ENCODE measurements at regions not wholly inside any gene's neighbourhood (a gene's known extent, or its start where the extent isn't known, plus 50 kb on each side); places are given as distances from the start of the nearest gene placed in this dataset.

DNA sequence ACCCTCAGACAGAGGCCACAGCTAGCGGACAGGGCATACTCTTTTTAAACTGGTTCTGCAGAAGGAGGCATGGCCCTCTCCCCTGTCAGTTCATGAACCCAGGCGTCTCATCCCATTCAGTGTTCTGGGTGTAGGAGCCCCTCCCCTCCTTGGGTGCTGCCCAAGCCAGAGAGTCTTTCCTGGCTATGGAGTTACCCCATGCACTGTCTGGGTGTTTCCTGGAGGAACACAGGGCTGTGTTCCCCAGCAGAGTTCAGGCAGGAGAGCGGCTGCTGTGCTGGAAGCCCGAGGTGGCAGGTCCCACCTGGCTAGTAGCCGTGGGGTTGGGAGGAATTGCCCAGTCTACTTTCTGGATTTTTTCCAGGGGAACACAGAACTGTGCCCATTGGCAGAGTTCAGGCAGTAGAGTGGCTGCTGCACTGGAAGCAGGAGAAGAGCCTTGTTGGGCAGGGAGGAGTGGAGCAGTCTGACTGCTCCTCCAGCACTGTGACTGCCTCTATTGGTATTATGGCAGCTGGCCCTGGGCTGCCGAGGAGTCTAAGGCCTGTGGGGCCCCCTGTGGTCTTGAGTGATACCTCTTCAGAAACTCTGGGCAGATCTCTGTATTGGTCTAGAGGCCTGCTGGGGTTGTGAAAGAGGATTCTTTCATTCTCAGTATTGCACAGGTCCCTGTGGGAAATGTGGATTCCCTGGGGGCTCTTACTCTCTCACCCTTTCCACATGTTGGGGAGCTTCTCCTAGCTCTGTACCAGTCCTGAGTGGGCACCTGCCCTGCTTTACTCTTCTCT is 168.3 kb downstream of the PCDH20 start (continued):
- TF ChIP-seq, protein P1, sequence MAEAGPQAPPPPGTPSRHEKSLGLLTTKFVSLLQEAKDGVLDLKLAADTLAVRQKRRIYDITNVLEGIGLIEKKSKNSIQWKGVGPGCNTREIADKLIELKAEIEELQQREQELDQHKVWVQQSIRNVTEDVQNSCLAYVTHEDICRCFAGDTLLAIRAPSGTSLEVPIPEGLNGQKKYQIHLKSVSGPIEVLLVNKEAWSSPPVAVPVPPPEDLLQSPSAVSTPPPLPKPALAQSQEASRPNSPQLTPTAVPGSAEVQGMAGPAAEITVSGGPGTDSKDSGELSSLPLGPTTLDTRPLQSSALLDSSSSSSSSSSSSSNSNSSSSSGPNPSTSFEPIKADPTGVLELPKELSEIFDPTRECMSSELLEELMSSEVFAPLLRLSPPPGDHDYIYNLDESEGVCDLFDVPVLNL (IDR thresholded peaks at IDR 0.05; ENCODE audit: low read depth, low read length) = no peak
- no peak for TF ChIP-seq SRF (IDR thresholded peaks at IDR 0.05; ENCODE audit: low read depth in 2 of 2, low read length in 2 of 2)
- TF ChIP-seq MYB (IDR thresholded peaks at IDR 0.05; ENCODE audit: borderline replicate concordance, low read depth, low read length) = no peak
- TF ChIP-seq, protein P2, sequence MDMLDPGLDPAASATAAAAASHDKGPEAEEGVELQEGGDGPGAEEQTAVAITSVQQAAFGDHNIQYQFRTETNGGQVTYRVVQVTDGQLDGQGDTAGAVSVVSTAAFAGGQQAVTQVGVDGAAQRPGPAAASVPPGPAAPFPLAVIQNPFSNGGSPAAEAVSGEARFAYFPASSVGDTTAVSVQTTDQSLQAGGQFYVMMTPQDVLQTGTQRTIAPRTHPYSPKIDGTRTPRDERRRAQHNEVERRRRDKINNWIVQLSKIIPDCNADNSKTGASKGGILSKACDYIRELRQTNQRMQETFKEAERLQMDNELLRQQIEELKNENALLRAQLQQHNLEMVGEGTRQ (IDR thresholded peaks at IDR 0.05; ENCODE audit: borderline replicate concordance, low read depth, low read length) = no peak
- TF ChIP-seq, protein P3, sequence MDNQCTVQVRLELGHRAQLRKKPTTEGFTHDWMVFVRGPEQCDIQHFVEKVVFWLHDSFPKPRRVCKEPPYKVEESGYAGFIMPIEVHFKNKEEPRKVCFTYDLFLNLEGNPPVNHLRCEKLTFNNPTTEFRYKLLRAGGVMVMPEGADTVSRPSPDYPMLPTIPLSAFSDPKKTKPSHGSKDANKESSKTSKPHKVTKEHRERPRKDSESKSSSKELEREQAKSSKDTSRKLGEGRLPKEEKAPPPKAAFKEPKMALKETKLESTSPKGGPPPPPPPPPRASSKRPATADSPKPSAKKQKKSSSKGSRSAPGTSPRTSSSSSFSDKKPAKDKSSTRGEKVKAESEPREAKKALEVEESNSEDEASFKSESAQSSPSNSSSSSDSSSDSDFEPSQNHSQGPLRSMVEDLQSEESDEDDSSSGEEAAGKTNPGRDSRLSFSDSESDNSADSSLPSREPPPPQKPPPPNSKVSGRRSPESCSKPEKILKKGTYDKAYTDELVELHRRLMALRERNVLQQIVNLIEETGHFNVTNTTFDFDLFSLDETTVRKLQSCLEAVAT (IDR thresholded peaks at IDR 0.05) = no peak
- no peak for TF ChIP-seq POU2F2 (IDR thresholded peaks at IDR 0.05; ENCODE audit: borderline replicate concordance, low read depth, low read length)
- TF ChIP-seq PML (IDR thresholded peaks at IDR 0.05; ENCODE audit: low read length) = no peak
- TF ChIP-seq MEF2B (IDR thresholded peaks at IDR 0.05; ENCODE audit: partially characterized antibody, poor library complexity, severe bottlenecking) = peak; percentile 100
- no peak for TF ChIP-seq POLR2AphosphoS5 (IDR thresholded peaks at IDR 0.05; ENCODE audit: low read length)
- no peak for TF ChIP-seq CBX3 (IDR thresholded peaks at IDR 0.05; ENCODE audit: borderline replicate concordance, low read depth)
- 0 out of 2 replicates have a peak, but pooled peaks have one; percentile 17 for TF ChIP-seq DPF2 (IDR thresholded peaks at IDR 0.05)
- TF ChIP-seq STAT1 (conservative IDR thresholded peaks at IDR 0.05) = no peak
- TF ChIP-seq NR2F1 (conservative IDR thresholded peaks at IDR 0.05) = no peak
- TF ChIP-seq ZSCAN29 (IDR thresholded peaks at IDR 0.05) = no peak
- no peak for TF ChIP-seq CHD4 (IDR thresholded peaks at IDR 0.05)
- TF ChIP-seq LARP7 (IDR thresholded peaks at IDR 0.05) = no peak
- TF ChIP-seq, protein P4, sequence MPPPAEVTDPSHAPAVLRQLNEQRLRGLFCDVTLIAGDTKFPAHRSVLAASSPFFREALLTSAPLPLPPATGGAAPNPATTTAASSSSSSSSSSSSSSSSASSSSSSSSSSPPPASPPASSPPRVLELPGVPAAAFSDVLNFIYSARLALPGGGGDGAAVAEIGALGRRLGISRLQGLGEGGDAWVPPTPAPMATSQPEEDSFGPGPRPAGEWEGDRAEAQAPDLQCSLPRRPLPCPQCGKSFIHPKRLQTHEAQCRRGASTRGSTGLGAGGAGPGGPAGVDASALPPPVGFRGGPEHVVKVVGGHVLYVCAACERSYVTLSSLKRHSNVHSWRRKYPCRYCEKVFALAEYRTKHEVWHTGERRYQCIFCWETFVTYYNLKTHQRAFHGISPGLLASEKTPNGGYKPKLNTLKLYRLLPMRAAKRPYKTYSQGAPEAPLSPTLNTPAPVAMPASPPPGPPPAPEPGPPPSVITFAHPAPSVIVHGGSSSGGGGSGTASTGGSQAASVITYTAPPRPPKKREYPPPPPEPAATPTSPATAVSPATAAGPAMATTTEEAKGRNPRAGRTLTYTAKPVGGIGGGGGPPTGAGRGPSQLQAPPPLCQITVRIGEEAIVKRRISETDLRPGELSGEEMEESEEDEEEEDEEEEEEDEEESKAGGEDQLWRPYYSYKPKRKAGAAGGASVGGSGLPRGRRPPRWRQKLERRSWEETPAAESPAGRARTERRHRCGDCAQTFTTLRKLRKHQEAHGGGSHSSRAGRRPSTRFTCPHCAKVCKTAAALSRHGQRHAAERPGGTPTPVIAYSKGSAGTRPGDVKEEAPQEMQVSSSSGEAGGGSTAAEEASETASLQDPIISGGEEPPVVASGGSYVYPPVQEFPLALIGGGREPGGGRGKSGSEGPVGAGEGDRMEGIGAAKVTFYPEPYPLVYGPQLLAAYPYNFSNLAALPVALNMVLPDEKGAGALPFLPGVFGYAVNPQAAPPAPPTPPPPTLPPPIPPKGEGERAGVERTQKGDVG (CRISPR knock-in tag; IDR thresholded peaks at IDR 0.05) = no peak
- no peak for TF ChIP-seq RCOR1 (conservative IDR thresholded peaks at IDR 0.05; ENCODE audit: low read depth, low read length)
- TF ChIP-seq SMAD1 (IDR thresholded peaks at IDR 0.05; ENCODE audit: low read depth, partially characterized antibody) = peak; percentile 25
- TF ChIP-seq ZNF217 (IDR thresholded peaks at IDR 0.05) = no peak
- TF ChIP-seq, protein P5, sequence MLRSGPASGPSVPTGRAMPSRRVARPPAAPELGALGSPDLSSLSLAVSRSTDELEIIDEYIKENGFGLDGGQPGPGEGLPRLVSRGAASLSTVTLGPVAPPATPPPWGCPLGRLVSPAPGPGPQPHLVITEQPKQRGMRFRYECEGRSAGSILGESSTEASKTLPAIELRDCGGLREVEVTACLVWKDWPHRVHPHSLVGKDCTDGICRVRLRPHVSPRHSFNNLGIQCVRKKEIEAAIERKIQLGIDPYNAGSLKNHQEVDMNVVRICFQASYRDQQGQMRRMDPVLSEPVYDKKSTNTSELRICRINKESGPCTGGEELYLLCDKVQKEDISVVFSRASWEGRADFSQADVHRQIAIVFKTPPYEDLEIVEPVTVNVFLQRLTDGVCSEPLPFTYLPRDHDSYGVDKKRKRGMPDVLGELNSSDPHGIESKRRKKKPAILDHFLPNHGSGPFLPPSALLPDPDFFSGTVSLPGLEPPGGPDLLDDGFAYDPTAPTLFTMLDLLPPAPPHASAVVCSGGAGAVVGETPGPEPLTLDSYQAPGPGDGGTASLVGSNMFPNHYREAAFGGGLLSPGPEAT (IDR thresholded peaks at IDR 0.05; ENCODE audit: low read depth) = no peak
- TF ChIP-seq STAT3 (IDR thresholded peaks at IDR 0.05; ENCODE audit: low read depth, low read length) = no peak
- no peak for TF ChIP-seq FOXK2 (IDR thresholded peaks at IDR 0.05)

Measured in GM12878 (cell line).